ENCODE measurements at regions not wholly inside any gene's neighbourhood (a gene's known extent, or its start where the extent isn't known, plus 50 kb on each side); places are given as distances from the start of the nearest gene placed in this dataset.

- H3K27ac ChIP-seq (ENCODE audit: insufficient read depth, low read depth, low read length): no peak overlapping the region
- no peaks in the 10 kb centered on the region for H3K9me1 ChIP-seq (replicated peaks; ENCODE audit: control insufficient read depth, extremely low read depth, insufficient read depth, low read length)
- H3K9ac ChIP-seq (replicated peaks; ENCODE audit: extremely low read depth, insufficient read depth, low read length): no peak overlapping the region
- no peaks in the 10 kb centered on the region for H4K20me1 ChIP-seq (replicated peaks; ENCODE audit: control insufficient read depth, extremely low read depth, insufficient read depth, low read length)
- FAIRE-seq (no peak), DNase-seq (ENCODE audit: low read depth, low spot score) (no peak)
- no peaks in the 10 kb centered on the region for H3K27me3 ChIP-seq (ENCODE audit: control insufficient read depth in 2 of 2, insufficient read depth in 2 of 2, low read length in 2 of 2)
- no peaks in the 10 kb centered on the region for H3K79me2 ChIP-seq (ENCODE audit: control insufficient read depth, insufficient read depth, low read length)
- peaks cover 3% of the 10 kb centered on the region for H3K9me3 ChIP-seq (replicated peaks; ENCODE audit: control insufficient read depth, insufficient read depth, low read length)
- POLR2A ChIA-PET: no interaction called here
- no peaks in the 10 kb centered on the region for H3K36me3 ChIP-seq (ENCODE audit: control insufficient read depth in 2 of 2, extremely low read depth in 1 of 2, insufficient read depth in 2 of 2, low read length in 2 of 2)
- no peak overlapping the region for H2AFZ ChIP-seq (ENCODE audit: low read depth, low read length)
- H3K4me3 ChIP-seq (replicated peaks in 1 of 3; ENCODE audit: insufficient read depth in 1 of 3, low read depth in 1 of 3, low read length in 3 of 3): no peak overlapping the region
- intact Hi-C loops (cut with micrococcal nuclease): no loop called here
- CTCF ChIA-PET: no interaction called here
- BruUV-seq (replicated peaks): no TSS peak
- H3K4me2 ChIP-seq (ENCODE audit: insufficient read depth, low read length): no peak overlapping the region
- H3K4me1 ChIP-seq (ENCODE audit: control insufficient read depth, extremely low read depth, insufficient read depth, low read length): no peaks in the 10 kb centered on the region
- TF ChIP-seq EZH2 (IDR thresholded peaks at IDR 0.05; ENCODE audit: borderline replicate concordance, low read depth, low read length, severe bottlenecking) (no peak), POLR2AphosphoS5 (IDR thresholded peaks at IDR 0.05; ENCODE audit: insufficient read depth, low read depth, low read length) (no peak), CTCF (IDR thresholded peaks at IDR 0.05; ENCODE audit: extremely low read depth in 1 of 2, insufficient read depth in 1 of 2, low read depth in 1 of 2, low read length in 2 of 2) (no peak), GATA2 (IDR thresholded peaks at IDR 0.05; ENCODE audit: insufficient read depth, insufficient read length, low read depth, low read length) (no peak), MYC (IDR thresholded peaks at IDR 0.05; ENCODE audit: low read depth, low read length) (no peak), JUN (IDR thresholded peaks at IDR 0.05; ENCODE audit: borderline replicate concordance, insufficient read depth, insufficient read length, low read depth) (no peak), POLR2A (IDR thresholded peaks at IDR 0.05; ENCODE audit: low read depth, low read length) (no peak)
- dilution Hi-C loops (cut with MboI; ENCODE audit: extremely low pct_ligation_motif_present, low sequenced_read_pairs): no loop called here
These were observed 88.3 kb upstream of the MSX2 start for GRCh38 chr5:174636094-174636493.
